NCI-H146 (cell line): ENCODE measurements at regions not wholly inside any gene's neighbourhood (a gene's known extent, or its start where the extent isn't known, plus 50 kb on each side); places are given as distances from the start of the nearest gene placed in this dataset.

ENCODE experiments used
- DNase-seq: peaks from one replicate; lab custom pipeline; 2025; lab: John Stamatoyannopoulos, UW

GRCh38 chr1:65486613-65487012 lies 66.1 kb downstream of the LEPR start:
- DNase-seq, result no peak

GRCh38 chr1:65489481-65489880 lies 69.0 kb downstream of the LEPR start:
- no peak for DNase-seq

- DNase-seq, result no peak
Measured at GRCh38 chr1:65490231-65491009, 70.0 kb downstream of the LEPR start.

- no peak for DNase-seq
Measured at GRCh38 chr1:65491472-65491871, 71.0 kb downstream of the LEPR start.

- no peak for DNase-seq
Measured at GRCh38 chr1:65493802-65494201, 73.3 kb downstream of the LEPR start.

- DNase-seq, result no peak
Measured at GRCh38 chr1:65494671-65495070, 74.2 kb downstream of the LEPR start.

- no peak for DNase-seq
Measured at GRCh38 chr1:65495137-65495536, 74.7 kb downstream of the LEPR start.

GRCh38 chr1:65497256-65497830 lies 76.9 kb downstream of the LEPR start:
- no peak for DNase-seq

- DNase-seq, result no peak
Measured at GRCh38 chr1:65503427-65503826, 83.0 kb downstream of the LEPR start.

GRCh38 chr1:65504263-65504662 lies 83.8 kb downstream of the LEPR start:
- no peak for DNase-seq

- DNase-seq, result no peak
Measured at GRCh38 chr1:65505547-65506300, 85.3 kb downstream of the LEPR start.

- no peak for DNase-seq
Measured at GRCh38 chr1:65508051-65508450, 87.6 kb downstream of the LEPR start.

- DNase-seq, result no peak
Measured at GRCh38 chr1:65509912-65510680, 89.6 kb downstream of the LEPR start.

GRCh38 chr1:65510961-65511360 lies 90.5 kb downstream of the LEPR start:
- DNase-seq, result no peak

GRCh38 chr1:65512383-65512782 lies 91.9 kb downstream of the LEPR start:
- peak; percentile 3 for DNase-seq

GRCh38 chr1:65512967-65513780 lies 92.7 kb downstream of the LEPR start:
- no peak for DNase-seq

- DNase-seq, result no peak
Measured at GRCh38 chr1:65514041-65514440, 93.6 kb downstream of the LEPR start.

- DNase-seq, result no peak
Measured at GRCh38 chr1:65524931-65525265, 104.4 kb downstream of the LEPR start.

- DNase-seq, result peak; percentile 33
Measured at GRCh38 chr1:65525266-65526048, 105.0 kb downstream of the LEPR start.

GRCh38 chr1:65526049-65526556 lies 105.6 kb downstream of the LEPR start:
- no peak for DNase-seq

- DNase-seq, result no peak
Measured at GRCh38 chr1:65527190-65527589, 106.7 kb downstream of the LEPR start.
